ENCODE measurements at regions not wholly inside any gene's neighbourhood (a gene's known extent, or its start where the extent isn't known, plus 50 kb on each side); places are given as distances from the start of the nearest gene placed in this dataset.

DNA sequence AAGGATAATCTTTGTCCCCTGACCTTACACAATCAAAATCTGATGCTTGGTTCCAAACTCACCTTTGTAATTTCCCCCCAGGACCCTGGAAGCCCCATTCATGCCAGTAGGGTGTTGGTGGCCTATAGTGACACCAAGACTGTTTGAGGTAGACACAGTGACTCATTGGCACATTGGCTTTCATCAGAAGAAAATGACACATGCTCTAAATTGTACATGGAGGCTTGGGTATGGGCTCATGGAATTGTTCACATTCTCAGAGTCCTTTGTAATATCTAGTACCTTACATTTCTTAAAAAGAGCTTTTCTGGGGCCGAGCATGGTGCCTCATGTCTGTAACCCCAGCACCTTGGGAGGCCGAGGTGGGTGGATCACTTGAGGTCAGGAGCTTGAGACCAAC, 61.2 kb upstream of the LRPPRC start:
- TF ChIP-seq POLR2A (IDR thresholded peaks at IDR 0.05) = no peak
- TF ChIP-seq, protein P1, sequence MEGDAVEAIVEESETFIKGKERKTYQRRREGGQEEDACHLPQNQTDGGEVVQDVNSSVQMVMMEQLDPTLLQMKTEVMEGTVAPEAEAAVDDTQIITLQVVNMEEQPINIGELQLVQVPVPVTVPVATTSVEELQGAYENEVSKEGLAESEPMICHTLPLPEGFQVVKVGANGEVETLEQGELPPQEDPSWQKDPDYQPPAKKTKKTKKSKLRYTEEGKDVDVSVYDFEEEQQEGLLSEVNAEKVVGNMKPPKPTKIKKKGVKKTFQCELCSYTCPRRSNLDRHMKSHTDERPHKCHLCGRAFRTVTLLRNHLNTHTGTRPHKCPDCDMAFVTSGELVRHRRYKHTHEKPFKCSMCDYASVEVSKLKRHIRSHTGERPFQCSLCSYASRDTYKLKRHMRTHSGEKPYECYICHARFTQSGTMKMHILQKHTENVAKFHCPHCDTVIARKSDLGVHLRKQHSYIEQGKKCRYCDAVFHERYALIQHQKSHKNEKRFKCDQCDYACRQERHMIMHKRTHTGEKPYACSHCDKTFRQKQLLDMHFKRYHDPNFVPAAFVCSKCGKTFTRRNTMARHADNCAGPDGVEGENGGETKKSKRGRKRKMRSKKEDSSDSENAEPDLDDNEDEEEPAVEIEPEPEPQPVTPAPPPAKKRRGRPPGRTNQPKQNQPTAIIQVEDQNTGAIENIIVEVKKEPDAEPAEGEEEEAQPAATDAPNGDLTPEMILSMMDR (IDR thresholded peaks at IDR 0.05) = no peak
